Hematopoietic multipotent progenitor cell treated with erythropoietin and hydrocortisone succinate and interleukin-3 and kit ligand, for 8 days (in vitro differentiated cells): ENCODE measurements at regions not wholly inside any gene's neighbourhood (a gene's known extent, or its start where the extent isn't known, plus 50 kb on each side); places are given as distances from the start of the nearest gene placed in this dataset.

Experiments used
- DNase-seq: peaks from one replicate; pipeline ENCODE4 v3.0.0-alpha.2; 2015

GRCh38 chr4:123954220-123954619 is 557.6 kb downstream of the SPRY1 start:
- DNase-seq = no peak

GRCh38 chr4:123955167-123955800 is 558.7 kb downstream of the SPRY1 start:
- DNase-seq = no peak

GRCh38 chr4:123956204-123956603 is 559.6 kb downstream of the SPRY1 start:
- no peak for DNase-seq

GRCh38 chr4:123966990-123967769 is 570.6 kb downstream of the SPRY1 start:
- DNase-seq = no peak

- DNase-seq = no peak
Measured at GRCh38 chr4:123972031-123972430, 575.4 kb downstream of the SPRY1 start.

GRCh38 chr4:123974386-123975149 is 578.0 kb downstream of the SPRY1 start:
- DNase-seq = no peak

- DNase-seq = no peak
Measured at GRCh38 chr4:123976285-123976684, 579.7 kb downstream of the SPRY1 start.

- no peak for DNase-seq
Measured at GRCh38 chr4:123976819-123977218, 580.2 kb downstream of the SPRY1 start.

- DNase-seq = no peak
Measured at GRCh38 chr4:123977641-123978081, 581.1 kb downstream of the SPRY1 start.

GRCh38 chr4:123978637-123979036 is 582.0 kb downstream of the SPRY1 start:
- no peak for DNase-seq

- DNase-seq = no peak
Measured at GRCh38 chr4:123980736-123981300, 584.2 kb downstream of the SPRY1 start.

GRCh38 chr4:123984886-123985285 is 588.3 kb downstream of the SPRY1 start:
- no peak for DNase-seq

GRCh38 chr4:123986268-123986798 is 589.7 kb downstream of the SPRY1 start:
- DNase-seq = no peak

GRCh38 chr4:123987408-123987807 is 590.8 kb downstream of the SPRY1 start:
- no peak for DNase-seq

- peak; percentile 35 for DNase-seq
Measured at GRCh38 chr4:123990310-123990870, 593.8 kb downstream of the SPRY1 start.

- no peak for DNase-seq
Measured at GRCh38 chr4:123994917-123995316, 598.3 kb downstream of the SPRY1 start.

- no peak for DNase-seq
Measured at GRCh38 chr4:123995936-123996335, 599.3 kb downstream of the SPRY1 start.

GRCh38 chr4:123996718-123997510 is 600.3 kb downstream of the SPRY1 start:
- no peak for DNase-seq

GRCh38 chr4:123997776-123998449 is 601.3 kb downstream of the SPRY1 start:
- no peak for DNase-seq

- no peak for DNase-seq
Measured at GRCh38 chr4:124000233-124000632, 603.6 kb downstream of the SPRY1 start.

GRCh38 chr4:124015766-124016165 is 619.2 kb downstream of the SPRY1 start:
- DNase-seq = no peak
